ENCODE measurements at regions not wholly inside any gene's neighbourhood (a gene's known extent, or its start where the extent isn't known, plus 50 kb on each side); places are given as distances from the start of the nearest gene placed in this dataset.

GRCh38 chr22:27499121-27499520 is 302.4 kb downstream of the MN1 start:
- FAIRE-seq = no peak
- no peak for TF ChIP-seq CTCF (IDR thresholded peaks at IDR 0.05; ENCODE audit: insufficient read depth, missing control alignments)
- DNase-seq (ENCODE audit: insufficient read length, low spot score) = no peak

- DNase-seq (ENCODE audit: insufficient read length, low spot score) (no peak), FAIRE-seq (no peak)
- no peak for TF ChIP-seq CTCF (IDR thresholded peaks at IDR 0.05; ENCODE audit: insufficient read depth, missing control alignments)
Observed at GRCh38 chr22:27501191-27501936, 300.2 kb downstream of the MN1 start.

GRCh38 chr22:27502327-27502726 is 299.2 kb downstream of the MN1 start:
- DNase-seq (ENCODE audit: insufficient read length, low spot score) (no peak), FAIRE-seq (no peak)
- TF ChIP-seq CTCF (IDR thresholded peaks at IDR 0.05; ENCODE audit: insufficient read depth, missing control alignments) = no peak

GRCh38 chr22:27504360-27505253 is 296.9 kb downstream of the MN1 start:
- no peak for TF ChIP-seq CTCF (IDR thresholded peaks at IDR 0.05; ENCODE audit: insufficient read depth, missing control alignments)
- FAIRE-seq = no peak

GRCh38 chr22:27507111-27507611 is 294.4 kb downstream of the MN1 start:
- TF ChIP-seq CTCF (IDR thresholded peaks at IDR 0.05; ENCODE audit: insufficient read depth, missing control alignments) = no peak
- DNase-seq (ENCODE audit: insufficient read length, low spot score) = no peak
- no peak for FAIRE-seq

More at GRCh38 chr22:27504360-27505253, 296.9 kb downstream of the MN1 start:
- DNase-seq (ENCODE audit: insufficient read length, low spot score) = no peak

GRCh38 chr22:27507935-27508526 is 293.5 kb downstream of the MN1 start:
- FAIRE-seq = no peak
- no peak for DNase-seq (ENCODE audit: insufficient read length, low spot score)
- TF ChIP-seq CTCF (IDR thresholded peaks at IDR 0.05; ENCODE audit: insufficient read depth, missing control alignments) = no peak

All from D721Med (cell line).